Suprapubic skin (tissue), 4 donors: ENCODE measurements at regions not wholly inside any gene's neighbourhood (a gene's known extent, or its start where the extent isn't known, plus 50 kb on each side); places are given as distances from the start of the nearest gene placed in this dataset.

ENCODE experiments used
- DNase-seq, 2 donors: peaks; one replicate each; pipeline ENCODE4 v3.0.0-alpha.2; 2019; ENCODE audit warnings: low spot score in 2 of 2
- H3K27ac ChIP-seq: fragments of 200-600 bp; sonication (generic); one replicate; pipeline ENCODE4 v1.5.1; 2019
- H3K27me3 ChIP-seq: fragments of 200-600 bp; sonication (generic); one replicate; pipeline ENCODE4 v1.5.1; 2019
- H3K36me3 ChIP-seq: fragments of 200-600 bp; sonication (generic); one replicate; pipeline ENCODE4 v1.5.1; 2019
- H3K4me1 ChIP-seq: fragments of 200-600 bp; sonication (generic); one replicate; pipeline ENCODE4 v1.5.1; 2019
- H3K4me3 ChIP-seq: fragments of 200-600 bp; sonication (generic); one replicate; pipeline ENCODE4 v1.5.1; 2019; ENCODE audit warnings: mild to moderate bottlenecking
- H3K9me3 ChIP-seq: fragments of 200-600 bp; sonication (generic); one replicate; pipeline ENCODE4 v1.5.1; 2019
- EP300 ChIP-seq: sonication (generic); formaldehyde crosslinking; IDR thresholded peaks from one replicate; pipeline ENCODE4 v1.6.1; 2017; ENCODE audit warnings: antibody characterized with exemption
- POLR2A ChIP-seq, 2 donors: fragments of 450-650 bp; IDR thresholded peaks; one replicate each; pipeline ENCODE4 v1.6.1; 2017; ENCODE audit warnings: antibody characterized with exemption in 2 of 2, mild to moderate bottlenecking in 2 of 2, moderate library complexity in 2 of 2
- POLR2AphosphoS5 ChIP-seq, 3 donors: sonication (generic); formaldehyde crosslinking; IDR thresholded peaks; one replicate each; pipeline ENCODE4 v1.6.1; 2017; ENCODE audit warnings: antibody characterized with exemption in 3 of 3
- WGBS: methylation state at CpG from one replicate; pipeline ENCODE4 v1.1.5; 2018; 5-methylcytosine and 5-hydroxymethylcytosine counted together
- TF ChIP-seq, protein P1 (sequence below), 2 donors: fragments of 200-600 bp in 1 of 2; fragments of 450-650 bp in 1 of 2; sonication (generic) in 1 of 2; IDR thresholded peaks; one replicate each; pipeline ENCODE4 v1.5.1; 2016 to 2019; ENCODE audit warnings: antibody characterized with exemption in 2 of 2, mild to moderate bottlenecking in 1 of 2, moderate library complexity in 1 of 2

DNA sequence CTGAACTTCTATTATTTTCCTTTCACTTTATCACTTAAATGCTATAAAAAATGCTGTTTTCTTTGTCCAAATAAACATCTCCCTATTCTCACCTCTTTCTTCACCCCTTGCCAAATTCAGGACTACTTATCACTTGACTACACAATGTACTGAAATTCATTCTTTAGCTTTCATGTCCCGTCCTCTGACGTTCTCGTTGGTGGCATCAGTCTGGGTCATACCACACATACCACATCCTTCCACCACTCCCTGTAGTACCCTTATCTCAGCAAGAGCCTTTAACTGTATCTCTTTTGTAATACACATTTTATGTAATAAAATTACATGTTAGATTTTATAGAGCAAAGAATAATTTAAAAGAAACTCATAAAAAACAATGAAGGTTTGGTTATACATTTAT, 231.1 kb upstream of the PAPPA start:
- 69% methylated on average over 3 of the region's 3 CpGs for WGBS
- H3K27ac ChIP-seq: no peak overlapping the region
- no peak for TF ChIP-seq EP300
- TF ChIP-seq POLR2AphosphoS5 (IDR thresholded peaks at IDR 0.05): no peak
- TF ChIP-seq POLR2A (IDR thresholded peaks at IDR 0.05): no peak
- TF ChIP-seq, protein P1, sequence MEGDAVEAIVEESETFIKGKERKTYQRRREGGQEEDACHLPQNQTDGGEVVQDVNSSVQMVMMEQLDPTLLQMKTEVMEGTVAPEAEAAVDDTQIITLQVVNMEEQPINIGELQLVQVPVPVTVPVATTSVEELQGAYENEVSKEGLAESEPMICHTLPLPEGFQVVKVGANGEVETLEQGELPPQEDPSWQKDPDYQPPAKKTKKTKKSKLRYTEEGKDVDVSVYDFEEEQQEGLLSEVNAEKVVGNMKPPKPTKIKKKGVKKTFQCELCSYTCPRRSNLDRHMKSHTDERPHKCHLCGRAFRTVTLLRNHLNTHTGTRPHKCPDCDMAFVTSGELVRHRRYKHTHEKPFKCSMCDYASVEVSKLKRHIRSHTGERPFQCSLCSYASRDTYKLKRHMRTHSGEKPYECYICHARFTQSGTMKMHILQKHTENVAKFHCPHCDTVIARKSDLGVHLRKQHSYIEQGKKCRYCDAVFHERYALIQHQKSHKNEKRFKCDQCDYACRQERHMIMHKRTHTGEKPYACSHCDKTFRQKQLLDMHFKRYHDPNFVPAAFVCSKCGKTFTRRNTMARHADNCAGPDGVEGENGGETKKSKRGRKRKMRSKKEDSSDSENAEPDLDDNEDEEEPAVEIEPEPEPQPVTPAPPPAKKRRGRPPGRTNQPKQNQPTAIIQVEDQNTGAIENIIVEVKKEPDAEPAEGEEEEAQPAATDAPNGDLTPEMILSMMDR (IDR thresholded peaks at IDR 0.05): no peak
- H3K4me3 ChIP-seq: no peak overlapping the region
- no peaks in the 10 kb centered on the region for H3K4me1 ChIP-seq
- H3K36me3 ChIP-seq: no peaks in the 10 kb centered on the region
- no peaks in the 10 kb centered on the region for H3K27me3 ChIP-seq
- no peaks in the 10 kb centered on the region for H3K9me3 ChIP-seq
- no peak for DNase-seq

DNA sequence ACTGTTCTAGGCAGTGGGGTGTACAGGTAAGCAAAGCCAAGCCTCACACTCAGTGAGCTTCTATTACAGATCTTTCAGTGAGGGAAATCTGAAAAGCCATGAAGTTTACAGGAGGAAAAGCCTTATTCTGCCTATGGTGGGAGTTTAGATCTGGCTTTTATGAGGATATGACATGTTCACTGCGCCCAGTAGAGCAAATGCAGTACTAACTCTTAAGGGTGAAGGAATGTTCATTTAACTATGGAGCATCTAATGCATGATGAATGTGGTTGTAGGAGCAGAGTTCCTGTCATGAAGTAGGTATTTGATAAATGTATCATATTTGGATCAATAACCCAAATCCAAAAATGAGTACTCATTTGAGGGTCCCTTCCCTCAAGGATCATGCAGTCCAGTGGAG, 230.2 kb upstream of the PAPPA start:
- WGBS: 92% methylated on average over 1 of the region's 1 CpG
- H3K4me1 ChIP-seq: no peaks in the 10 kb centered on the region
- no peaks in the 10 kb centered on the region for H3K27me3 ChIP-seq
- TF ChIP-seq EP300: no peak
- no peaks in the 10 kb centered on the region for H3K36me3 ChIP-seq
- no peak for DNase-seq
- H3K9me3 ChIP-seq: no peaks in the 10 kb centered on the region
- H3K27ac ChIP-seq: no peak overlapping the region
- H3K4me3 ChIP-seq: no peak overlapping the region

DNA sequence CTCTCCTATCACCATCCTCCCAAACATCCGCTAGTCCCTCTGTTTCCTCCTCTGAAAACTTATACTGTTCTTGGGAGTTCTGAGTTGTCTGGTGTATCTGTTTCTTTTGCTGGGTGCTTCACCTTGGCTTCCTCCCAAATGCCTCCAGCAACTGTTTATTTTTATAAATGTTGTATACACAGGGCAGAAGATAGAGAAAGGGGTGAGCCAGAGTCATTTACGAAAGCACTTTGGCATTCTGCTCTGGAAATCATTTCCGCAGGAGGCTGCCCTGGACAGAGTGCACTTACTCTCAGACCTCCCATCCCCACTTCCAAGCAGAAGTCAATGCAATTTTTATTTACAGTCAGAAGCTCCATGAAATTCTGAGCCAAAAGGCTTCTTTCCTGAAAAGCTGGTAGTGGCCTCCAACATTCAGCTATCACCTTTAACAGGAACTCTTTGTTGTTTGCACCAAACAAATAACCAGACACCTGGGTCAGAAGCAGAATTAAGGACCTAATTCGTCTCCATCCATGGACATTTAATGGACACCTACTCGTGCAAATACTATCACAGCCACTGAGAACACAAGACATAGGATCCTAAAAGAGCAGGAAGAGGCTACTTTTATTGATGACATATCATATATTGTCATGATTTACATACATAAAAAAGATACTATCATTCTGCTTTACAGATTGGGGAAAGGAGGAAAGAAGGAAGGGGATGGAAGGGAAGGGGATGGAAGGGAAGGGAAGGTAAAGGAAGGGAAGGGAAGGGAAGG, 229.5 kb upstream of the PAPPA start:
- DNase-seq: no peak
- no peaks in the 10 kb centered on the region for H3K9me3 ChIP-seq
- TF ChIP-seq EP300 (no peak), POLR2AphosphoS5 (IDR thresholded peaks at IDR 0.05) (no peak)
- no peaks in the 10 kb centered on the region for H3K36me3 ChIP-seq
- H3K4me1 ChIP-seq: no peaks in the 10 kb centered on the region
- whole genome bisulfite sequencing: 63% methylated on average over 5 of the region's 5 CpGs
- H3K4me3 ChIP-seq: no peak overlapping the region
- H3K27ac ChIP-seq: no peak overlapping the region
- no peaks in the 10 kb centered on the region for H3K27me3 ChIP-seq

DNA sequence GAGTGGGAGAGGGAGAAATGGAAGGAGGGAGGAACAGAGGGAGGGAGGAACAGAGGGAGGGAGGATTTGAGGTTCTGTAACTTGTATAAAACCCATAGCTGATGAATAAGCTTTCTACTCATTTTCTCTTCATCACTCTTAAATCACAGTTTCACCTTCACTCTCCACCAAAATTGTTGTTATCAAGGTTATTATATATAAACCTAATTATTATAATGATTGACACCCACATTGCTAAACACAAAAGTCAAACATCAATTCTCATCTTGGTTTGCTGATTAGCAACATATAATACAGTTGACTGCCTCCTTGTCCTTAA, 229.0 kb upstream of the PAPPA start:
- no peaks in the 10 kb centered on the region for H3K27me3 ChIP-seq
- no peaks in the 10 kb centered on the region for H3K9me3 ChIP-seq
- no peak for DNase-seq
- no peaks in the 10 kb centered on the region for H3K36me3 ChIP-seq
- TF ChIP-seq, protein P1 (IDR thresholded peaks at IDR 0.05): no peak
- TF ChIP-seq EP300 (no peak), POLR2A (IDR thresholded peaks at IDR 0.05) (no peak), POLR2AphosphoS5 (IDR thresholded peaks at IDR 0.05) (no peak)
- no peaks in the 10 kb centered on the region for H3K4me1 ChIP-seq
- H3K27ac ChIP-seq: no peak overlapping the region
- no peak overlapping the region for H3K4me3 ChIP-seq

DNA sequence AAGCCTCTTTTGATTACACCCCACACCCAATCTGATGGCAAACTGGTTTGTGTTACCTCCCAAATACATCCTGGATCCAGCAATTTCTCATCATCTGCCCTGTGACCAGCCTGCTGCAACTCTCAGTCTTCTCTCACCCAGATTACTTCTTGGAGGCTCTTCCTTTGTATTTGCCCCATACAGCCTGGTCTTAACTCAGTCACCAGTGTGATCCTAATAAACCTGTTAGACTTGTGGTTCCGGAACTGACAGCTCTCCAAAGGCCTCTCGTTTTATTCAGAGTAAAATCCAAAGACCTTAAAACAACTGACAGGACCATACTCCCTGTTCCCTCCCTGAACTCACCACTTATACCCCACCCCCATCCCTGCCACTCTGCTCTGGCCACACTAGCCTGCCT, 228.2 kb upstream of the PAPPA start:
- Histone ChIP-seq H3K4me1 (no peaks in the 10 kb centered on the region), H3K27me3 (no peaks in the 10 kb centered on the region), H3K4me3 (no peak overlapping the region), H3K27ac (no peak overlapping the region), H3K36me3 (no peaks in the 10 kb centered on the region), H3K9me3 (no peaks in the 10 kb centered on the region)
- TF ChIP-seq, protein P1 (IDR thresholded peaks at IDR 0.05): no peak
- TF ChIP-seq POLR2A (IDR thresholded peaks at IDR 0.05): no peak
- TF ChIP-seq POLR2AphosphoS5 (IDR thresholded peaks at IDR 0.05): no peak
- TF ChIP-seq EP300: no peak
- DNase-seq: no peak
- WGBS: 33% methylated on average over 2 of the region's 2 CpGs

DNA sequence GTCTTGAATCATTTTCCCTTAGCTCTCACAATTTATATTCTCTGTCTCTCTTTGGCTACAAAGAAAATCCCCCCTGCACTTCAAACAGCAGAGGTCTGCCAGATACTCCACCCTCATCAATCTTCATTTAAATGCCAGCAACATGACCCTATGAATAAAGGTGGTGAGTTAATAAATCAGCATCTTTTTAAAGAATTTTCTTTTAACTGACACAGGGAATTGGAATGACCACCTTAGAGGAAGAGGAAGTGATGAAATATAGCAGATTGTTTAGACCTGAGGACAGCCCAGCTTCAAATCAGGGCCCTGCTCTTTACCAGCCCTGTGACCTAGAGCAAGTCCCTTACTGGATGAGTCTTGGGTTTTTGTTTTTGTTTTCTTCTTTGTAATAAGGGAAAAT, 223.1 kb upstream of the PAPPA start:
- DNase-seq: no peak
- no peaks in the 10 kb centered on the region for H3K9me3 ChIP-seq
- no peaks in the 10 kb centered on the region for H3K4me1 ChIP-seq
- H3K27ac ChIP-seq: no peak overlapping the region
- H3K36me3 ChIP-seq: no peaks in the 10 kb centered on the region
- no peaks in the 10 kb centered on the region for H3K27me3 ChIP-seq
- no peak overlapping the region for H3K4me3 ChIP-seq
- TF ChIP-seq POLR2AphosphoS5 (IDR thresholded peaks at IDR 0.05) (no peak), POLR2A (IDR thresholded peaks at IDR 0.05) (no peak), EP300 (no peak)
- TF ChIP-seq, protein P1 (IDR thresholded peaks at IDR 0.05): no peak
